ENCODE measurements at regions not wholly inside any gene's neighbourhood (a gene's known extent, or its start where the extent isn't known, plus 50 kb on each side); places are given as distances from the start of the nearest gene placed in this dataset.

GRCh38 chr7:69452797-69453196, 145.5 kb upstream of the AUTS2 start:
- no peak for DNase-seq (ENCODE audit: low spot score)

GRCh38 chr7:69457595-69458504, 140.4 kb upstream of the AUTS2 start:
- DNase-seq (ENCODE audit: low spot score) = no peak

- DNase-seq (ENCODE audit: low spot score) = no peak
Observed at GRCh38 chr7:69464035-69464434, 134.2 kb upstream of the AUTS2 start.

GRCh38 chr7:69465262-69465661, 133.0 kb upstream of the AUTS2 start:
- DNase-seq (ENCODE audit: low spot score) = no peak

- DNase-seq (ENCODE audit: low spot score) = no peak
Observed at GRCh38 chr7:69467826-69468225, 130.4 kb upstream of the AUTS2 start.

GRCh38 chr7:69476416-69476815, 121.9 kb upstream of the AUTS2 start:
- no peak for DNase-seq (ENCODE audit: low spot score)

GRCh38 chr7:69482676-69483075, 115.6 kb upstream of the AUTS2 start:
- no peak for DNase-seq (ENCODE audit: low spot score)

GRCh38 chr7:69489533-69489932, 108.7 kb upstream of the AUTS2 start:
- no peak for DNase-seq (ENCODE audit: low spot score)

GRCh38 chr7:69498671-69499070, 99.6 kb upstream of the AUTS2 start:
- no peak for DNase-seq (ENCODE audit: low spot score)

GRCh38 chr7:69502358-69502757, 95.9 kb upstream of the AUTS2 start:
- DNase-seq (ENCODE audit: low spot score) = peak; percentile 45

GRCh38 chr7:69504733-69505420, 93.4 kb upstream of the AUTS2 start:
- DNase-seq (ENCODE audit: low spot score) = no peak

- no peak for DNase-seq (ENCODE audit: low spot score)
Observed at GRCh38 chr7:69508736-69509135, 89.5 kb upstream of the AUTS2 start.

GRCh38 chr7:69510114-69510513, 88.2 kb upstream of the AUTS2 start:
- DNase-seq (ENCODE audit: low spot score) = no peak

- DNase-seq (ENCODE audit: low spot score) = no peak
Observed at GRCh38 chr7:69515495-69516212, 82.6 kb upstream of the AUTS2 start.

GRCh38 chr7:69516238-69516820, 81.9 kb upstream of the AUTS2 start:
- no peak for DNase-seq (ENCODE audit: low spot score)

- no peak for DNase-seq (ENCODE audit: low spot score)
Observed at GRCh38 chr7:69517985-69518704, 80.1 kb upstream of the AUTS2 start.

GRCh38 chr7:69518705-69519077, 79.6 kb upstream of the AUTS2 start:
- DNase-seq (ENCODE audit: low spot score) = no peak

- DNase-seq (ENCODE audit: low spot score) = no peak
Observed at GRCh38 chr7:69526570-69526969, 71.7 kb upstream of the AUTS2 start.

GRCh38 chr7:69527706-69528105, 70.6 kb upstream of the AUTS2 start:
- DNase-seq (ENCODE audit: low spot score) = no peak

- DNase-seq (ENCODE audit: low spot score) = peak; percentile 45
Observed at GRCh38 chr7:69531050-69531449, 67.2 kb upstream of the AUTS2 start.

GRCh38 chr7:69534461-69535041, 63.7 kb upstream of the AUTS2 start:
- no peak for DNase-seq (ENCODE audit: low spot score)
